Transverse colon (tissue), 4 donors: ENCODE measurements at regions not wholly inside any gene's neighbourhood (a gene's known extent, or its start where the extent isn't known, plus 50 kb on each side); places are given as distances from the start of the nearest gene placed in this dataset.
"Not testable (repeated sequence)": the region's sequence is repeated elsewhere in the genome, so short reads cannot be mapped to it uniquely, and the experiment has no call there.

Experiments
- CTCF ChIP-seq, 5 experiments: fragments of 200-600 bp in 3 of 5; fragments of 450-650 bp in 2 of 5; sonication (generic) in 3 of 5; IDR thresholded peaks; 1 replicate in 2 of 5; 2 replicates in 3 of 5; pipeline ENCODE4 v1.5.1; 2016 to 2017; ENCODE audit warnings: antibody characterized with exemption in 5 of 5, inconsistent platforms in 3 of 5, mild to moderate bottlenecking in 2 of 5, moderate library complexity in 1 of 5
- EP300 ChIP-seq: sonication (generic); formaldehyde crosslinking; IDR thresholded peaks from one replicate; pipeline ENCODE4 v1.6.1; 2017; ENCODE audit warnings: antibody characterized with exemption, low read depth
- POLR2A ChIP-seq: fragments of 450-650 bp; IDR thresholded peaks from one replicate; pipeline ENCODE4 v1.6.1; 2016; ENCODE audit warnings: antibody characterized with exemption, mild to moderate bottlenecking, moderate library complexity
- POLR2AphosphoS5 ChIP-seq, 3 donors: sonication (generic); formaldehyde crosslinking; IDR thresholded peaks; one replicate each; pipeline ENCODE4 v1.6.1; 2016; ENCODE audit warnings: antibody characterized with exemption in 3 of 3

- not testable (repeated sequence) for TF ChIP-seq POLR2A; CTCF (IDR thresholded peaks at IDR 0.05); POLR2AphosphoS5 (IDR thresholded peaks at IDR 0.05); EP300
Observed at GRCh38 chr2:104947456-104947855, 90.4 kb upstream of the MRPS9 start.
